ENCODE measurements at regions not wholly inside any gene's neighbourhood (a gene's known extent, or its start where the extent isn't known, plus 50 kb on each side); places are given as distances from the start of the nearest gene placed in this dataset.

DNA sequence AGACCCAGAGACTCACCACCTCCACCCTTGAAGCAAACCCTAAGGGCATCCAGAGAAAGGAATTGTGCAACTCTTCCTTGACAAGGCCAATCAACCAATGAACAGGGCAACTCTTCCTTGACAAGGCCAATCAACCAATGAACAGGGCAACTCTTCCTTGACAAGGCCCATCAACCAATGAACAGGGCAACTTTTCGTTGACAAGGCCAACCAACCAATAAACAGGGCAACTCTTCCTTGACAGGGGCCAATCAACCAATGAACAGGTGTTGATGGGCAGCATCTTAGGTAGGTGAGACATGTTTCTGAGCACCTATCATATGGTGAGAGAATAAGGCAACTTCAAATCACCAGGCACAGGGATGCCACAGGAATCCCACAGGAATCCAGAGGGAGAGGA lies 181.5 kb upstream of the RNF32 start:
- TF ChIP-seq CTCF (IDR thresholded peaks at IDR 0.05) (no peak), POLR2A (IDR thresholded peaks at IDR 0.05) (no peak), EP300 (IDR thresholded peaks at IDR 0.05) (no peak)

Data from ovary (tissue), 3 donors.